ENCODE measurements at regions not wholly inside any gene's neighbourhood (a gene's known extent, or its start where the extent isn't known, plus 50 kb on each side); places are given as distances from the start of the nearest gene placed in this dataset.

DNA sequence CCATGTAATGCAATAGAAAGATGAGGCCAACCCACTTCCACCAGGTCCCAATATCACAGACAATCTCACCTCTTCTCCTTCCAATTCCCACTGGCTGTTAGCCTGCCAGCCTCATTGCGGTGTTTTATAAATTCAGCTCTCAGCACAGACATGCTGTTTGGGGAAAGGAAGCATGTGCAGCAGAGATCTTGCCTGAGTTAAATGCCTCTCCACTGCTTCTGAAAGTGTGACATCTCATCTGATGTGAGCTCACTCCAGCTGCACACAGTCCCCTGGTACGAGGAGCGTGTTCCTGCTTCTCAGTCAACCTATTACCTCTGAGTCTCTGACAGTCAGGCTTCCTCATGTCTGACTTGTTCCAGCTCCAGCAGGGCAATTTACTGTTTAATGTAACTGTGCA, 122.7 kb upstream of the GUCY1A2 start:
- no peaks in the 10 kb centered on the region for H3K27me3 ChIP-seq (ENCODE audit: control insufficient read depth in 2 of 2, insufficient read depth in 2 of 2, low read length in 2 of 2)
- H3K9me3 ChIP-seq (replicated peaks; ENCODE audit: control insufficient read depth, insufficient read depth, low read depth, low read length), result no peaks in the 10 kb centered on the region
- DNase-seq (ENCODE audit: extremely low read depth in 1 of 4, low spot score in 3 of 4) (no peak), ATAC-seq (no peak), FAIRE-seq (no peak)
- POLR2A ChIA-PET, result interaction anchor here (0.6 kb wide), 1 partner anchor 16 kb away, joined by 3 read pairs; no protein-coding TSS in a partner anchor
- H3K4me2 ChIP-seq (ENCODE audit: insufficient read depth, low read length), result no peak overlapping the region
- WGBS (ENCODE audit: insufficient coverage, low coverage, missing lambda C conversion rate), result 7% methylated on average over 3 of the region's 3 CpGs
- no peaks in the 10 kb centered on the region for H3K79me2 ChIP-seq (ENCODE audit: control insufficient read depth, insufficient read depth, low read length)
- H2AFZ ChIP-seq (ENCODE audit: low read depth, low read length), result no peak overlapping the region
- no peaks in the 10 kb centered on the region for H3K9me1 ChIP-seq (ENCODE audit: control insufficient read depth, insufficient read depth, low read length)
- H4K20me1 ChIP-seq (replicated peaks; ENCODE audit: control insufficient read depth, insufficient read depth, low read length), result no peaks in the 10 kb centered on the region
- CTCF ChIA-PET (ENCODE audit: low intra/inter-chr PET ratio), result no interaction called here
- no peak overlapping the region for H3K4me3 ChIP-seq
- intact Hi-C loops (cut with micrococcal nuclease) (no loop called here), in situ Hi-C loops (cut with MboI) (no loop called here)
- H3K36me3 ChIP-seq (ENCODE audit: control insufficient read depth, insufficient read depth, low read length), result no peaks in the 10 kb centered on the region
- H3K4me1 ChIP-seq (replicated peaks in 1 of 2; ENCODE audit: control insufficient read depth in 2 of 2, insufficient read depth in 2 of 2, low read length in 2 of 2), result no peaks in the 10 kb centered on the region
- no peak overlapping the region for H3K27ac ChIP-seq (ENCODE audit: extremely low read depth, low read depth, low read length)
- TF ChIP-seq IRF2 (CRISPR knock-in tag; IDR thresholded peaks at IDR 0.05) (no peak), NFE2 (IDR thresholded peaks at IDR 0.05; ENCODE audit: low read depth) (no peak), SOX6 (IDR thresholded peaks at IDR 0.05) (no peak), TCF7L2 (IDR thresholded peaks at IDR 0.05; ENCODE audit: low read depth, low read length) (no peak), CBFB (CRISPR knock-in tag; IDR thresholded peaks at IDR 0.05) (no peak)
- no peak overlapping the region for H3K9ac ChIP-seq (ENCODE audit: insufficient read depth in 1 of 2, low read depth in 2 of 2, low read length in 2 of 2)
- no TSS peak for BruUV-seq (replicated peaks)

DNA sequence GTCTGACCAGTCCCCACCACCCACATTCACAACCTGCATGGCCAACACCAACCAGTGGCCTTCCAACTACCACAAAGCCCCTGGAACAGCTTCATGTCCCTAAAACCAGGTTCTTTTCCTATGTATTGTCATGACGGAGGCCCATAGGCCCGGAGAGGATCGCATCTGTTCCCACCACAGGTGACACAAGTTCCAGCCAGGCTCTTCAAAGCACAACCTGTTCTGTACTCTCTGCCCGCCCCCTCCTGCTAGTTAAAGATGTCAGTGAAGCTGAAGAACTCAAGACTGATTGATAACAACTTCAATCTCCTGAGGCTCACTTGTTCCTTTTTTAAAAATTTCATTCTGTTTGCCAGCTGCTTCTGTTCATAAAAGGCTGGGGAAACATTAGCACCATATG, 121.1 kb upstream of the GUCY1A2 start:
- H3K79me2 ChIP-seq (ENCODE audit: control insufficient read depth, insufficient read depth, low read length), result no peaks in the 10 kb centered on the region
- no peak overlapping the region for H3K4me2 ChIP-seq (ENCODE audit: insufficient read depth, low read length)
- no peaks in the 10 kb centered on the region for H3K9me3 ChIP-seq (replicated peaks; ENCODE audit: control insufficient read depth, insufficient read depth, low read depth, low read length)
- 0% methylated on average over 4 of the region's 4 CpGs for WGBS (ENCODE audit: insufficient coverage, low coverage, missing lambda C conversion rate)
- BruUV-seq (replicated peaks), result no TSS peak
- H2AFZ ChIP-seq (ENCODE audit: low read depth, low read length), result no peak overlapping the region
- no peak overlapping the region for H3K9ac ChIP-seq (ENCODE audit: insufficient read depth in 1 of 2, low read depth in 2 of 2, low read length in 2 of 2)
- no peaks in the 10 kb centered on the region for H3K27me3 ChIP-seq (ENCODE audit: control insufficient read depth in 2 of 2, insufficient read depth in 2 of 2, low read length in 2 of 2)
- no peak overlapping the region for H3K4me3 ChIP-seq
- in situ Hi-C loops (cut with MboI) (no loop called here), intact Hi-C loops (cut with micrococcal nuclease) (no loop called here)
- DNase-seq (ENCODE audit: extremely low read depth in 1 of 4, low spot score in 3 of 4) (no peak), ATAC-seq (no peak), FAIRE-seq (no peak)
- no peak overlapping the region for H3K27ac ChIP-seq (ENCODE audit: extremely low read depth, low read depth, low read length)
- TF ChIP-seq SLC30A9 (CRISPR knock-in tag; IDR thresholded peaks at IDR 0.05), result no peak
- H3K4me1 ChIP-seq (replicated peaks in 1 of 2; ENCODE audit: control insufficient read depth in 2 of 2, insufficient read depth in 2 of 2, low read length in 2 of 2), result no peaks in the 10 kb centered on the region
- H3K9me1 ChIP-seq (ENCODE audit: control insufficient read depth, insufficient read depth, low read length), result no peaks in the 10 kb centered on the region
- CTCF ChIA-PET (ENCODE audit: low intra/inter-chr PET ratio), result no interaction called here
- H4K20me1 ChIP-seq (replicated peaks; ENCODE audit: control insufficient read depth, insufficient read depth, low read length), result no peaks in the 10 kb centered on the region
- POLR2A ChIA-PET, result no interaction called here
- H3K36me3 ChIP-seq (ENCODE audit: control insufficient read depth, insufficient read depth, low read length), result no peaks in the 10 kb centered on the region
